Amniotic stem cell (primary cell): ENCODE measurements at regions not wholly inside any gene's neighbourhood (a gene's known extent, or its start where the extent isn't known, plus 50 kb on each side); places are given as distances from the start of the nearest gene placed in this dataset.
"Not testable (repeated sequence)": the region's sequence is repeated elsewhere in the genome, so short reads cannot be mapped to it uniquely, and the experiment has no call there.

Experiments used
- DNase-seq: peaks from one replicate; lab custom pipeline; 2025; lab: John Stamatoyannopoulos, UW

- DNase-seq = no peak
Measured at GRCh38 chr5:174489920-174490597, 234.3 kb upstream of the MSX2 start.

- DNase-seq = no peak
Measured at GRCh38 chr5:174490728-174491127, 233.7 kb upstream of the MSX2 start.

GRCh38 chr5:174491265-174491664 is 233.1 kb upstream of the MSX2 start:
- DNase-seq = no peak

DNA sequence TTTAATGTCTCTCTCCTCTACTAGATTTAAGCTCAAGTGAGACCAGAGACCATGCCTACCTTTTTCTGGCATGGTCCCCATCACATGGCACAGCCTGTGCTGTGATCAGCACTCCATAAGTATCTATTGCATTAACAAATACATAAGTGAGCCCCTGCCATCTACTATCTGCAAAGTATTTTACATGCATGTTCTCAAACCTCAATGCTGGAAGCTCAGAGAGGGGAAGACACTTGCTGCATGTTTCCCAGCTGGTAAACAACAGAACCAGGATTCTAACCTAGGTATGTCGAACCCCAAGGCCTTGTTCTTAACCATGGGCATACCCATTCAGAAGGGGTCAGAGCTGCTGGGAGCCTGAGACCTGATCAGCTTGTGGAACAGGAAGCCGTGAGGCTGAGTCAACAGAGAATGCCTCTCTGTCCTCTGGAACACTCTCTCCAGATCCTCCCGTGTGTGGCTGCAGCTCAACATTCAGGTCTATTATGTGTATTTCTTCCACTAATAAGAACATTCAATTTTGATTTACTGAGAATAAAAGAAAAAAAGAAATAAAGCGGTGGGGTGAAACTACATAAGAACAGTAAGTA is 232.5 kb upstream of the MSX2 start:
- no peak for DNase-seq

DNA sequence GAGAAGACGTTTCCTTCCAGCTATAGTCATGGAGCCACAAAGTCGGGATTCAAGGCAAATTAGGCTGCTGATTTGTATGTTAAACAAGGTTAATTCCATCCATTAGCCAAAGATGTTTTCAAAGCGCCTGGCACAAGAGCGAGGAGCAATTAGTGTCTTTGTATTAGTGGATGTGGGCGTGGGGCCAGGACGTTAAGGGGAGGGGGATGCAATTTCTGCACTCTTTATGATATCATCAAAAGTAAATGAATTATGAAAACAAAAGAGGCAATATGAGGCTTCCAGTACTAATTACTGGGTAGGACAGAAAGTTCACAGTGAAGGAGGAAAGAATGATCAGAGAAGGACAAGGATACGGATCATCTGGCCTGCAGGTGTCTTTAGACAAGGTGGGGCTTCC is 230.9 kb upstream of the MSX2 start:
- DNase-seq = no peak

DNA sequence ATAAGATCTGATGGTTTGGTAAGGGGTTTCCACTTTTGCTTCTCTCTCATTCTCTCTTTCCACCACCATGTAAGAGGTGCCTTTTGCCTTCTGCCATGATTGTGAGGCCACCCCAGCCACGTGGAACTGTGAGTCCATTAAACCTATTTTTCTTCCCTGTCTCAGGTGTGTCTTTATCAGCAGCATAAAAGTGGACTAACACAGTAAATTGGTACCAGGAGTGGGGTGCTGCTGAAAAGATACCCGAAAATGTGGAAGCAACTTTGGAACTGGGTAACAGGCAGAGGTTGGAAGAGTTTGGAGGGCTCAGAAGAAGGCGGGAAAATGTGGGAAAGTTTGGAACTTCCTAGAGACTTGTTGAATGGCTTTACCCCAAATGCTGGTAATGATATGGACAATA is 226.4 kb upstream of the MSX2 start:
- not testable (repeated sequence) for DNase-seq

DNA sequence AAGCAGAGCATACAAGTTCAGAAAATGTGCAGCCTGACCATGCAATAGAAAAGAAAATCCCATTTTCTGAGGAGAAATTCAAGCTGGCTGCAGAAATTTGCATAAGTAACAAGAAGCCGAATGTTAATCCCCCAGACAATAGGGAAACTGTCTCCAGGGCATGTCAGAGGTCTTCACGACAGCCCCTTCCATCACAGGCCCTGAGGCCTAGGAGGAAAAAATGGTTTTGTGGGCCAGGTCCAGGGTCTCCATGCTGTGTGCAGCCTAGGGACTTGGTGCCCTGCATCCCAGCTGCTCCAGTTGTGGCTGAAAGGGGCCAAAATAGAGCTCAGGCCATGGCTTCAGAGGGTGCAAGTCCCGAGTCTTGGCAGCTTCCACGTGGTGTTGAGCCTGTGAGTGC is 225.8 kb upstream of the MSX2 start:
- not testable (repeated sequence) for DNase-seq

DNA sequence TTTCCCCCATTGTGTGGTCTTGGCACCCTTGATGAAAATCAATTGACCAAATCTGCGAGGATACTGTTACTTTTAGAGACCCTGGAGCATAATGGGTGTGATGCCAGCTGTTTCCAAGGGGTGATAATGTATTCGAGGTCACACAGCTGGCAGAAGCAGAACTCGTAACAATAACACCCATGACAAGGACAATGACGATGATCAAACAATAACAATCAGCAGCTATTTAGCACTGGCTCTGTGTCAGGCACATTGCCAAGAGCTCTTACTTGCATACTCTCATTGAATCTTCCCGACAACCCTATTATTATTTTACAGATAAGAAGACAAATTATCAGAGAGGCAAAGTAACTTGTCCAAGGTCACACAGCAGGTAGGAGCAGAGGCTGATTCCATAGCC is 223.7 kb upstream of the MSX2 start:
- no peak for DNase-seq

DNA sequence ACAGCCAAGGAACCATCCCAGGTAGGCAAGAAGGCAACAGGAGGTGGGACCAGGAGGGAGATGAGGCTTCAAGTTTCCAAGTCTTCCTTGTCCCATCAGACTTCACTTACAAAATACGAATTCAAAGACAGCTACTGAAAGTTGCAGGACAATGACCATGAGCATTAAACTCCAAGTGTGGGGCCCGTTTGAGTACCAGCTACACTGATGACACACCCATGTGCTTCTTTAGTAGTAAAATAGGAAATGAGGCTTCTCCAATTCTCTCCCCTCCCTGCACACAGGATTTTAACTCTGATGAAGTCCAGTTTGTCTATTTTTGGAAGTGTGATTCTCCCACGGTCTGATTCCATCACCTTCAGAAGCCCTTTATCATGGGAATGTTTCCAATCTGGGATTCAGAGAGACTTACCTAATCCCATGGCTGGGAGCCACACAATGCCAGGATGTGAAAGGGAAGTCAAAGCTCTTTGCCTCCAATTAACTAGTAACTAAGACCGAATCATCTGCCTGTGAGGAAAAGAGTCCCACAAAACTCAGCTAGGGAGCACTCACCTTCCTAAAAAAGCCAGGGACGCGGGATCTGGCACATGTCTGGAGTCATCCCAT is 222.8 kb upstream of the MSX2 start:
- DNase-seq = no peak

GRCh38 chr5:174503086-174503460 is 221.3 kb upstream of the MSX2 start:
- no peak for DNase-seq

DNA sequence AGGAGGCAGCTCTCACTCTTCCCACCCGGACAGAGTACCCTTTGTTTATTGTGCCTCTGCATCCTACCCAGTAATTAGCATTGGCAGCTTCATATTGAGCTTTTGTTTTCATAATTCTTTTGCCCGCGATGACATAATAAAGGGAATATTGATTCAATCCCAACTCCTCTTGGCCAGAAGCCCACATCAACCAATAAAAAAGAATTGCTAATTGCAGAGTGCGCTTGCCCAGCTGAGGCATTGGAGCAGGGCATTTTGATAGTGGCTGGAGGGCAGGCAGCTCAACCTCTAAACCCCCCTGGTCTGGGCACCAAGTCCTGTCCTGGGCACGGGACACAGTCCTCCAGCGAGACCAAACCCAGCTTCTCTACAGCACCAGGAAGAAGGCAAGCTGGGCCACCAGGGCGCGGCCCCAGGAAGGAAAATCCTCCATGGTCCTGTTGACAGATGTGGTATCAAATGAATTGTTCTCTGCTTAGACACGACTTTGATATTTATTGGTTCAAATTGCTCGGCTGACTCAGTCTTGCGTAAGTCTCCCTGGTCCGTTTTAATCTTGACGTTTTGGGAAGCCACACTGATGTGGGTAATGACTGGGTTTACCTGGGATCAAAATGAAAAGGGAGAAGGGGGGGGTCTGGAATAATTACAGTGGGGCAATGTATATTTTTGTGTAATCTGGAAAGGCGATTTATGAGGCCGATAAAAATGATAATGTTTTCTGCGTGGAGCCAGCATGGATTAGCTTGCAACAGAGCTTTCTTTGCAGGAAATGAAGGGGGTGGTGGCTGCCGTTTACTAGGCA is 220.7 kb upstream of the MSX2 start:
- peak; percentile 35 for DNase-seq

- DNase-seq = no peak
Measured at GRCh38 chr5:174504266-174504726, 220.1 kb upstream of the MSX2 start.

- no peak for DNase-seq
Measured at GRCh38 chr5:174505621-174506020, 218.8 kb upstream of the MSX2 start.

GRCh38 chr5:174510782-174511453 is 213.5 kb upstream of the MSX2 start:
- DNase-seq = not testable (repeated sequence)

GRCh38 chr5:174511714-174512253 is 212.6 kb upstream of the MSX2 start:
- no peak for DNase-seq

DNA sequence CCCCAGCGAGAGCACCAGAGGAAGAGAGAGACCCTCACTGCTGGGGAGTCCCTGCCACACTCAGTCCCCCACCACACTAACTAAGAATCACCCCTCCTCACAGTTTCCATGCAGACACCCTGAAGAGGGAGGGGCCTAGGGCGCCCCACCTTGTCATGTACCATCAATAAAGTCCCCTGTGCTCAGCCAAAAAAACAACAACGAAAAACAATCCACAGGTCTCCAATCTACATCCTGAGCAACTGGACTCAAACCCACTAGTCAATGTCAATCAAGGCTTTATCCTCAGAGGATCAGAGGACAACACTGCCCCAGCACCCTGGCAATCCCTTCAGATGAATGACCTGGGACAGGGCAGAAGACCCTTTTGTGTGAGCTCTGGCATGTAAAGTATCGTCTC is 210.1 kb upstream of the MSX2 start:
- no peak for DNase-seq

DNA sequence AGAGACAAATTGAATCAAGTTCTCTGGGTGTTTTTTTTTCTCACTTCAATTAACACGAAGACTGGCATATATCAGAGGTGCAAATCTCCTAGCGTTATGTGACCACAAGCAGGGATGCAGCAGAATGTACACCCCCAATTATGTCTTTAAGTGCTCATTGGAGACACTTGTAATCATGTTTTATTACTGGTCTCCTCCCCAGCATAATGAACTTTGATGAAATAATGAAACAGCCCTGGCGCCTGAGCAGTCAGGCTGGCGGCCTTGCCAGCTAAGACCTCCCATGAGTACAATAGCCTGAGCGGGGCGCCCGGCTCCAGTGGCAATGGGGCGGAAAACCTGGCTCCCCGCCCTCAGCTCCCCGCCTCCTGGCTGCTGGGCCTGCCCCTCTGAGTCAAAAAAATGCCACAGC is 209.4 kb upstream of the MSX2 start:
- no peak for DNase-seq

DNA sequence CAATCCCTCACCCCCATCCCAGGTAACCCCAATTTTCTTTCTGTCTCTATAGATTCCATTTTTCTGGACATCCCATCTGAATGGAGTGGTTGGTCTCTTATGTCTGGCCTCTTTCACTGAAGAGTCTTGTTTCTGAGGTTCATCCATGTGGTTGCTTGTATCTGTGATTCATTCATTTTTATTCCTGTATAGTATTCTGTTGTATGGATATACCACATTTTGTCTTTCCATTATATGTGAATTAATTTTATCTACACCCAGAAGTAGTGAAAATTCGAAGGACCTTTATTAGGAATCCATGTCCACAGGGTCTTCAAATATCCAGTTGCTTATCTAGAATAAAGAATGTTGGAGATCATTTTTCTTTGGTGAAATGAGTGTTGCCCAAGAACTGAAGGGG is 207.6 kb upstream of the MSX2 start:
- DNase-seq = no peak

DNA sequence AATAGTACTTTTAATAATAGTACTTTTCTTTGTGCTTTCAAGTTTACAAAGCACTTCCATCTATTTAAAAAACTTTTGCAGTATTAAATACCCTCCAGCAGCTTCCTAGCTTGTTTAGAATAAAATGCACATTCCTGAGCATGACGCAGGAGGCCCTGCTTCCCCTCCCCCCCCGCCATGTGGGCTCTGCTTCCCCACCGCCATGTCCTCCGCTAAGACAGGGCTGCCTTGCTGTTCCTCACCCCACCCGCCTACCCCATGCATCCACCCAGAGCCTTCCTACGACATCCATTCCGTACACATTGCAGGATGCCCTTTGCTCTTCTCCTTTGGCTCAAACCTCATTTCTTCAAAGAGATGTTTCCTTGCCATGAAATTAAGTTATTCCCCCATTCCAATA is 205.9 kb upstream of the MSX2 start:
- no peak for DNase-seq

DNA sequence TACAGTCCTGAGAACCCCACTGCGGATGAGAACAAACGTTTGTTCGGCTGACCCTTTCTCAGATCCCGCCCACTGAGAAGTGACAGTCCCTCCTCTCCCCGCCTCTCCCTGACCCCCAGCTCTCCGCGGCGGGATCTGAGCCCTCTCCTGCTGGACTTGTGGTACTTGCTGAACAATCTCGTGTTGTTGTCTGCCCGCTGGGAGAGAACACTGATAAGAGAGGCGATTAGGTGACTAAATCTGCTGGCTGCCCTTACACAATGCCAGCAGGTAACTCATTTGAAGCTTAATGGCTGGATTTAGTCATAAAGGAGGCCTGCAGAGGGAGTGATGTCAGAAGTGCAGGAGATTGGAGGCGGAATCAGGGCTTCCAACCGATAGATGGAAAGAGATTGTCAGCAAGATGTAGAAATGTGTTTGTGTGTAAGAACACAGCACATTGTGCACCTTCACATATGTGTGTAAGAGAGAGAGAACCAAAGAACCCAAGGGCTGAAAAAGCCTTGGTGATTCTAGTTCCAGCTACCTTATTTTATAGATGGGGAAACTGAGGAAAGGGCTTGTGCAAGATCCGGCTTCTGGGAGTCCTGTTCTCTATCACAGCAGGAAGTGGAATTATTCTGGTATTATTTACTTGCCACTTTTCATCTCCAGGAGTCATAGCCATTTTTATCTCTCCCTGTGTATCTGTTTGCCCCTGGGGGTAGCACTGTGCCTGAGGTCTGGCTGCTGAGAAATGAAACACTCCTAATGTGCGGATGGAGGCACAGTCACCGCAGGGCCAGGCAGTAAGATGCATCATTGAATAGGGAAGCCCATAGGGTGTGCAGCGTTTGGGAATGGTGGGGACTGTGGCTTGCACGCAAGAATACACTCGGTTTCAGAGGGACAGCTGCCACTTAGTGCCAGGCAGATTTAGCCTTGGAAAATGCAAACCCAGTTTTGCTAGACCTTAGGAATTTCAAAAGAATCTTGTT is 203.7 kb upstream of the MSX2 start:
- DNase-seq = no peak

DNA sequence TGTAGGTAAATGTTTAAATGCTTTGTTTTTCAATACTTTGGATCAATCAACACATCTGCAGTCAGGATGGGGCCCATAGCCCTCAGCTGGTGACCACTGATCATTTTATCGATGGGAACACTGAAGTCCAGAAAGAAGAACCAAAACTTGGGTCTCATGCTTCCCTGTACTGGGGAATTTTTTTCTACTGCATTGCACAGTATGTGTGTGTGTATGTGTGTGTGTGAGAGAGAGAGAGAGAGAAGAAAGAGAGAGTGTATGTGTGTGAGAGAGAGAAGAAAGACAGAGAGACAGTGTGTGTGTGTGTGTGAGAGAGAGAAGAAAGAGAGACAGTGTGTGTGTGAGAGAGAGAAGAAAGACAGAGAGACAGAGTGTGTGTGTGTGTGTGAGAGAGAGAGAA is 202.9 kb upstream of the MSX2 start:
- no peak for DNase-seq
